Liver (tissue), 3 donors: ENCODE measurements at regions not wholly inside any gene's neighbourhood (a gene's known extent, or its start where the extent isn't known, plus 50 kb on each side); places are given as distances from the start of the nearest gene placed in this dataset.

Experiments
- ATF3 ChIP-seq: IDR thresholded peaks from 2 replicates; pipeline ENCODE4 v1.6.1; 2016; ENCODE audit warnings: antibody characterized with exemption
- CTCF ChIP-seq: fragments of 150-350 bp; IDR thresholded peaks from 2 replicates; pipeline ENCODE4 v1.5.1; 2017; ENCODE audit warnings: improper control_type of control experiment, low read depth, low read length; ENCODE audit not compliant: missing input control
- EGR1 ChIP-seq, 2 donors: IDR thresholded peaks; 2 replicates each; pipeline ENCODE4 v1.6.1; 2016 to 2018; ENCODE audit warnings: antibody characterized with exemption in 2 of 2, low read depth in 2 of 2
- FOXA1 ChIP-seq: IDR thresholded peaks from 2 replicates; pipeline ENCODE4 v1.6.1; 2016; ENCODE audit warnings: antibody characterized with exemption
- GABPA ChIP-seq, 2 donors: IDR thresholded peaks in 1 of 2; conservative IDR thresholded peaks in 1 of 2; 2 replicates each; pipeline ENCODE4 v1.6.1; 2016; ENCODE audit warnings: antibody characterized with exemption in 2 of 2, mild to moderate bottlenecking in 1 of 2, moderate library complexity in 1 of 2
- JUND ChIP-seq, 2 donors: IDR thresholded peaks; 2 replicates each; pipeline ENCODE4 v1.6.1; 2016; ENCODE audit warnings: antibody characterized with exemption in 2 of 2
- MAX ChIP-seq: IDR thresholded peaks from 2 replicates; pipeline ENCODE4 v1.6.1; 2016; ENCODE audit warnings: antibody characterized with exemption
- RAD21 ChIP-seq, 2 donors: IDR thresholded peaks; 2 replicates each; pipeline ENCODE4 v1.6.1; 2016; ENCODE audit warnings: antibody characterized with exemption in 2 of 2, mild to moderate bottlenecking in 2 of 2
- REST ChIP-seq: IDR thresholded peaks from 2 replicates; pipeline ENCODE4 v1.6.1; 2016; ENCODE audit warnings: antibody characterized with exemption, mild to moderate bottlenecking
- SP1 ChIP-seq: IDR thresholded peaks from 2 replicates; pipeline ENCODE4 v1.6.1; 2018; ENCODE audit warnings: antibody characterized with exemption, mild to moderate bottlenecking
- TAF1 ChIP-seq: conservative IDR thresholded peaks from 2 replicates; pipeline ENCODE4 v1.6.1; 2016; ENCODE audit warnings: antibody characterized with exemption, mild to moderate bottlenecking
- YY1 ChIP-seq: IDR thresholded peaks from 2 replicates; pipeline ENCODE4 v1.6.1; 2016; ENCODE audit warnings: antibody characterized with exemption, mild to moderate bottlenecking
- ZBTB33 ChIP-seq: IDR thresholded peaks from 2 replicates; pipeline ENCODE4 v1.6.1; 2016; ENCODE audit warnings: antibody characterized with exemption
- donor health status: healthy.
- donor health status: healthy.

GRCh38 chr18:71001597-71001996 is 712.8 kb downstream of the SOCS6 start:
- TF ChIP-seq CTCF (no peak), ZBTB33 (no peak), MAX (no peak), ATF3 (no peak), TAF1 (no peak), REST (no peak), RAD21 (IDR thresholded peaks at IDR 0.05) (no peak), EGR1 (IDR thresholded peaks at IDR 0.05; ENCODE audit: low read depth in 2 of 2) (no peak), FOXA1 (no peak), SP1 (no peak), JUND (IDR thresholded peaks at IDR 0.05) (no peak), GABPA (IDR thresholded peaks at IDR 0.05 in 1 of 2, conservative IDR thresholded peaks at IDR 0.05 in 1 of 2) (no peak), YY1 (no peak)
